ENCODE measurements at regions not wholly inside any gene's neighbourhood (a gene's known extent, or its start where the extent isn't known, plus 50 kb on each side); places are given as distances from the start of the nearest gene placed in this dataset.

DNA sequence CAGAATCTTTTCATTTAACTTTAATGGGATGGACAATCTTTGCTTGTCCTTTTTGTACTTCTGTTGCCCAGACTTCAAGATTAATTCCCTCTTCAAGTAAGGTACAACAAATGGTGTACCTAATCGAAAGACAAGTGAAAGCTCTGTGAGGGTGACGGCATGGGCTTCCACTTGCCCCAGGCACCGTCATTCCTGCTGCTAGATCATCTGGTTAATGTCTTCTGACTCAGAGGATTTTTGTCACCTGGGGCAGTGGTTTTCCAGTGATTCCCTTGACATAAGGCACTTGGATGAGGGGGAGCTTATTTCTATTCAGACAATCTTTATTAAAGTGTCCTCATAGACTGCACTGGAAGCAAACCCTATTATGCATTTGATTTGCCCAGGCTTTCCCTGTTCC lies 977.0 kb upstream of the AMELY start:
- H3K4me3 Mint-ChIP-seq, result no peak overlapping the region
- no peaks in the 10 kb centered on the region for H3K9me3 Mint-ChIP-seq
- no peaks in the 10 kb centered on the region for H3K36me3 Mint-ChIP-seq
- ATAC-seq (no peak), DNase-seq (ENCODE audit: low spot score) (no peak)
- H3K27me3 Mint-ChIP-seq, result peaks cover 0 to 4% of the 10 kb centered on the region in 2 donors
- H3K27ac Mint-ChIP-seq, result no peak overlapping the region
- no peaks in the 10 kb centered on the region for H3K4me1 Mint-ChIP-seq (ENCODE audit: low read depth in 2 of 2)

- ATAC-seq (no peak), DNase-seq (ENCODE audit: low spot score) (no peak)
- no peak overlapping the region for H3K27ac Mint-ChIP-seq
- H3K27me3 Mint-ChIP-seq, result no peaks in the 10 kb centered on the region
- no peaks in the 10 kb centered on the region for H3K36me3 Mint-ChIP-seq
- no peak overlapping the region for H3K4me3 Mint-ChIP-seq
- H3K4me1 Mint-ChIP-seq (ENCODE audit: low read depth in 2 of 2), result no peaks in the 10 kb centered on the region
- no peaks in the 10 kb centered on the region for H3K9me3 Mint-ChIP-seq
These were observed 970.1 kb upstream of the AMELY start for GRCh38 chrY:7881696-7882095.

GRCh38 chrY:7879245-7879644 lies 967.7 kb upstream of the AMELY start:
- Mint-ChIP-seq H3K36me3 (no peaks in the 10 kb centered on the region), H3K4me1 (ENCODE audit: low read depth in 2 of 2) (no peaks in the 10 kb centered on the region), H3K27me3 (no peaks in the 10 kb centered on the region), H3K27ac (no peak overlapping the region), H3K9me3 (no peaks in the 10 kb centered on the region), H3K4me3 (no peak overlapping the region)
- ATAC-seq, result no peak
- DNase-seq (ENCODE audit: low spot score), result no peak

DNA sequence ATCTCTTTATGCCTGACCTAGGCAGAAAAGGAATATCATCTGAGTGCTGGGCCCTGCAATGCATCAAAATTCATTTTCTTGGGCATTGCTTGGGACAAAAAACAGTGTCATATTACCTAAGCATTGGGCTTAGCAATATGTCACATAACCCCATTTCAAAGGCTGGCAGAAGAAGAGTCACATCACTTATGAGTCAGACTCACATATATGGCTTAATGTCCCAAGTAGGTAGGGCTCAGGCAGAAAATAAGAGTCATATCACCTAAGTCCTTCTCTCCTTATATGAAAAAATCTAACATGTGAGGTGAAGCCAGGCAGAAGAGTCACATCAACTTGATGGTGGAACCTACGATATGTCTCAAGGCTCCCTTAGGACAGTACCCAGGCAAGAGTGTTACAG lies 967.2 kb upstream of the AMELY start:
- DNase-seq (ENCODE audit: low spot score) (no peak), ATAC-seq (no peak)
- Mint-ChIP-seq H3K4me1 (ENCODE audit: low read depth in 2 of 2) (no peaks in the 10 kb centered on the region), H3K27ac (no peak overlapping the region), H3K36me3 (no peaks in the 10 kb centered on the region), H3K9me3 (no peaks in the 10 kb centered on the region), H3K27me3 (no peaks in the 10 kb centered on the region), H3K4me3 (no peak overlapping the region)

- no peaks in the 10 kb centered on the region for H3K36me3 Mint-ChIP-seq
- no peaks in the 10 kb centered on the region for H3K4me1 Mint-ChIP-seq (ENCODE audit: low read depth in 2 of 2)
- DNase-seq (ENCODE audit: low spot score), result no peak
- H3K27ac Mint-ChIP-seq, result no peak overlapping the region
- ATAC-seq, result no peak
- H3K9me3 Mint-ChIP-seq, result no peaks in the 10 kb centered on the region
- H3K4me3 Mint-ChIP-seq, result no peak overlapping the region
- no peaks in the 10 kb centered on the region for H3K27me3 Mint-ChIP-seq
These were observed 965.9 kb upstream of the AMELY start for GRCh38 chrY:7877458-7877857.

DNA sequence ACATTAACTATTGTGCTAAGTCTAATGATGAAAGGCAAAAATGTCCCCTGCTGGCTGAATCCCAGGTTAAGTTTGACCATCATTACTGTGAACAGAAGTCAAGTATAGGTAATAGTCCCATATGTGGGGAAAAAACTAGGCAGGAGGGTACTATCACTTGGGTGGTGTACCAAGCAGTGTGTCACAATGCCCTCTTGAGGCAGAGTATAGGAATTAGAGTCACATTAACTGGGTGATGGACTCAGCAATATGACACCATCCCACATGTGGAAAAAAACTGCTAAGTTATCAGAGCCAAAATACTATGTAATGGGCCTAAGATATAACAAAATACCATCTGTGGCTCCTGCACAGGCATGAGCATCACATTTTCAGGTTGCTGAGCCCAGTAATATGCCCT lies 962.5 kb upstream of the AMELY start:
- Mint-ChIP-seq H3K4me3 (no peak overlapping the region), H3K4me1 (ENCODE audit: low read depth in 2 of 2) (no peaks in the 10 kb centered on the region), H3K9me3 (no peaks in the 10 kb centered on the region), H3K36me3 (no peaks in the 10 kb centered on the region), H3K27ac (no peak overlapping the region), H3K27me3 (no peaks in the 10 kb centered on the region)
- ATAC-seq (no peak), DNase-seq (ENCODE audit: low spot score) (no peak)

- no peaks in the 10 kb centered on the region for H3K36me3 Mint-ChIP-seq
- H3K4me1 Mint-ChIP-seq (ENCODE audit: low read depth in 2 of 2), result no peaks in the 10 kb centered on the region
- ATAC-seq (no peak), DNase-seq (ENCODE audit: low spot score) (no peak)
- H3K9me3 Mint-ChIP-seq, result no peaks in the 10 kb centered on the region
- H3K4me3 Mint-ChIP-seq, result no peak overlapping the region
- no peak overlapping the region for H3K27ac Mint-ChIP-seq
- no peaks in the 10 kb centered on the region for H3K27me3 Mint-ChIP-seq
These were observed 959.9 kb upstream of the AMELY start for GRCh38 chrY:7871304-7871932.

DNA sequence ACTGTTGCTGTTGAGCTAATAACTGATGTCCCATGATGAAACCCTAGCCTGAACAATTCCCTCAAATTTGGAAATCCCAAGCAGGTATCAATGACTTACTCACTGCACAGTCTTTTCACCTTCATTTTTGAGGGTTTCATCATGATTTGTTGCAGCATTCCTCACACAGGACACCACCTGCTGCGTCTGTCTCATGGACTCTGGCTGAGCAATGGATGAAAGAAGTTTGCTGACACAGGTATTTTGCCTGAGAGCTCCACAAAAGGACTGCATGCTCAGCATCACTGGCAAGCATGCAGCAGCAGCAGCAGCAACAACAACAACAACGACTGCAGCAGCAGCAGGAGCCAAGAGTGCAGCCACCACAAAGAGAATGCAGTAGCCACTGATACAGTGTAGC lies 955.4 kb upstream of the AMELY start:
- no peaks in the 10 kb centered on the region for H3K36me3 Mint-ChIP-seq
- no peaks in the 10 kb centered on the region for H3K27me3 Mint-ChIP-seq
- DNase-seq (ENCODE audit: low spot score) (no peak), ATAC-seq (no peak)
- no peak overlapping the region for H3K27ac Mint-ChIP-seq
- H3K4me1 Mint-ChIP-seq (ENCODE audit: low read depth in 2 of 2), result no peaks in the 10 kb centered on the region
- no peaks in the 10 kb centered on the region for H3K9me3 Mint-ChIP-seq
- no peak overlapping the region for H3K4me3 Mint-ChIP-seq

DNA sequence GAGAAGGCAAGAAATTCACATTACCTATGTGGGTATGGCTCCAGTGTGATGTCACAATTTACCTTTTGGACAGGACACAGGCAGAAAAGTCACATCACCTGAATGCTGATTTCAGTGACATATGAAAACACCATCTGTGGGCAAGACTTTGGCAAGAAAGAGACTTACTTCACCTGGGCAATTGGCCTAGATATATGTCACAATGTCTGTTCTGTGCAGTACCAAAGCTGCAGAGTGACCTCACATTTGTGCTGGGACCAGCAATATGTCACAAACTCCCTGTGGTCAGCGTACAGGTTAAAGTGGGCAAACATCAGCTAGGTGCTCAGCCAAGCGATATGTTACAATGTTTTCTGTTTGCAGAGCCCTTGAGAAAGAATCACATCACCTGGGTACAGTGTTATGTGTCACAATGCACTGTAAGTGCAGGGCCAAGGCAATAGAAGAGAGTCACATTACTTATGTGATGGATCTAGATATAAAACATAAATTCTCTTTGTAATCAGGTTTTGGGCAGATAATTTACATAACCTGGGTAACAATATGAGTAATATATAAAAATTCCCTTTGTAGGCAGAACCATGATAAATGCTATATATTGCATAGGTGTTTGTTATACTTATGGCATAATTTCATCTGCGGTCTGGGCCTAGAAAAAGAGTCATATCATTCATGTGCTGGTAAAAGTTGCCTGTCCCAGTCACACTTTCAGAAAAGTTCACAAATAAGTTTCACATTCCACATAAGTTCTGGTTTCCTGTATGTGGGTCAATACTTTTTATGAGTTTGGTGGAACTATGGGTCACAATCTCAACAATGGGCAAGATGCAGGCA lies 949.4 kb upstream of the AMELY start:
- Mint-ChIP-seq H3K4me1 (ENCODE audit: low read depth in 2 of 2) (no peaks in the 10 kb centered on the region), H3K9me3 (no peaks in the 10 kb centered on the region), H3K4me3 (no peak overlapping the region), H3K36me3 (no peaks in the 10 kb centered on the region), H3K27me3 (no peaks in the 10 kb centered on the region), H3K27ac (no peak overlapping the region)
- ATAC-seq (no peak), DNase-seq (ENCODE audit: low spot score) (no peak)

DNA sequence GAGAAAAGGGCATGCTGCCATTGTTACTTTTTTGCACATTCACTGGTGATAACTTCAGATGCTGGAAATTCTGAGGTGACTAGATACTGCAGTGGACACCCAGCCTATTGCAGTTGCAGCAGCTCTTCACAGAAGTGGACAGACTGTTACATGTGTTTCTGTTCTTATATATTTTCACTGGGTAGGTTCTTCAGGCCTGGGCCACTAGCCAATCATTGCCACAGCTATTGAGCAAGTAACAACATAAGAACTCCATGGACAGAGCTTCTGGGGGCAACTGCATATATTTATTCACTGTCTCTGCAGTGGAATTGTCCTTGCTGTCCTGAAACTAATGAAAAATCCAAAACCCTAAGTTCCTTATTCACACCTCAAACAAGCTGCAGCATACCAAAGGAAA lies 938.6 kb upstream of the AMELY start:
- ATAC-seq, result no peak
- Mint-ChIP-seq H3K27ac (no peak overlapping the region), H3K4me3 (no peak overlapping the region), H3K36me3 (no peaks in the 10 kb centered on the region), H3K4me1 (ENCODE audit: low read depth in 2 of 2) (no peaks in the 10 kb centered on the region), H3K27me3 (no peaks in the 10 kb centered on the region), H3K9me3 (no peaks in the 10 kb centered on the region)
- no peak for DNase-seq (ENCODE audit: low spot score)

GRCh38 chrY:7845776-7846175 lies 934.2 kb upstream of the AMELY start:
- ATAC-seq (no peak), DNase-seq (ENCODE audit: low spot score) (no peak)
- Mint-ChIP-seq H3K36me3 (no peaks in the 10 kb centered on the region), H3K4me1 (ENCODE audit: low read depth in 2 of 2) (no peaks in the 10 kb centered on the region), H3K27me3 (peaks cover 0 to 8% of the 10 kb centered on the region in 2 donors), H3K27ac (no peak overlapping the region), H3K9me3 (no peaks in the 10 kb centered on the region), H3K4me3 (no peak overlapping the region)

DNA sequence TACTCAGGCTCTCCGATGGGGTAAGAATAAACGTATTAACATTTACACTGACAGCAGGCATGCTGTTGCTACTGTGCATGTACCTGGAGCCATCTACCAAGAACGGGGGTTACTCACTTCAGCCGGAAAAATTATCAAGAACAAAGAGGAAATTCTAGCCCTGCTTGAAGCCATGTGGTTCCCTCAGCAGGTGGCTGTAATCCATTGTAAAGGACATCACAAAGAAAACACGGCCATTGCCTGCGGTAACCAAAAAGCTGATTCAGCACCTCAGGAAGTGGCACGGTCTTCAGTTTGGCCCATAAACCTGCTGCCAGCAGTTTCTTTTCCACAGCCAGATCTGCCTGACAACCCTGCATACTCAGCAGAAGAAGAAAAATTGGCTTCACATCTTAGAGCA lies 925.5 kb upstream of the AMELY start:
- DNase-seq (ENCODE audit: low spot score) (no peak), ATAC-seq (no peak)
- no peak overlapping the region for H3K27ac Mint-ChIP-seq
- H3K27me3 Mint-ChIP-seq, result peaks cover 0 to 8% of the 10 kb centered on the region in 2 donors
- no peak overlapping the region for H3K4me3 Mint-ChIP-seq
- H3K36me3 Mint-ChIP-seq, result no peaks in the 10 kb centered on the region
- no peaks in the 10 kb centered on the region for H3K9me3 Mint-ChIP-seq
- no peaks in the 10 kb centered on the region for H3K4me1 Mint-ChIP-seq (ENCODE audit: low read depth in 2 of 2)

- ATAC-seq, result no peak
- no peak for DNase-seq (ENCODE audit: low spot score)
- H3K27ac Mint-ChIP-seq, result no peak overlapping the region
- H3K27me3 Mint-ChIP-seq, result peaks cover 0 to 4% of the 10 kb centered on the region in 2 donors
- H3K36me3 Mint-ChIP-seq, result no peaks in the 10 kb centered on the region
- no peaks in the 10 kb centered on the region for H3K9me3 Mint-ChIP-seq
- H3K4me1 Mint-ChIP-seq (ENCODE audit: low read depth in 2 of 2), result no peaks in the 10 kb centered on the region
- H3K4me3 Mint-ChIP-seq, result no peak overlapping the region
These were observed 924.8 kb upstream of the AMELY start for GRCh38 chrY:7836366-7836765.

DNA sequence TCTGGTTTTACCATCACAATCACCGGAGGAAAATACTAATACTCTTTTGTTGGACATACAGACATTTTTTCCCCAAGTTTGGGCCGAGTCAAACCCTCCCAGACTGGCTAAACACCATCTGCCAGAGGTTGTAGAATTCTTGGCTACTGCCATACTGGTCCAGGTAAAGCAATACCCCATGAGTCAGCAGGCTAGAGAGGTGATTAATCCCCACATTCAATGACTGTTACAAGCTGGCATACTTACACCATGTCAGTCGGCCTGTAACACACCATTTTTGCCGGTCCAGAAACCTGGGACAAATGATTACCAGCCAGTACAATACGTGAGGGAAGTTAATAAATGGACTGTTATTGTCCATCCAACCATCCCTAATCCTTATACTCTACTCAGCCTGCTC lies 923.9 kb upstream of the AMELY start:
- ATAC-seq (no peak), DNase-seq (ENCODE audit: low spot score) (no peak)
- Mint-ChIP-seq H3K27me3 (no peaks in the 10 kb centered on the region), H3K36me3 (no peaks in the 10 kb centered on the region), H3K4me1 (ENCODE audit: low read depth in 2 of 2) (no peaks in the 10 kb centered on the region), H3K27ac (no peak overlapping the region), H3K4me3 (no peak overlapping the region), H3K9me3 (no peaks in the 10 kb centered on the region)

DNA sequence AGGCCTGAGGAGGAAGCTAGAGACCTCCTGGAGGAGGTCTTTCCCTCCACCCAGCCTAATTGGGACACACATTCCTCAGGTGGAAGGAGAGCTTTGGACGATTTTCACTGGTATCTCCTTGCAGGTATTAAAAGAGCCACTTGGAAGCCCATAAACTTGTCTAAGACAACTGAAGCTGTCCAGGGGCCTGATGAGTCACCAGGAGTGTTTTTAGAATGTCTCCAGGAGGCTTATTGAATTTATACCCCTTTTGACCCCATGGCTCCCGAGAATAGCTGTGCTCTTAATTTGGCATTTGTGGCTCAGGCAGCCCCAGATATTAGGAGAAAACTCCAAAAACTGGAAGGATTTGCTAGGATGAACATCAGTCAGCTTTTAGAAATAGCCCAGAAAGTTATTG lies 922.7 kb upstream of the AMELY start:
- no peaks in the 10 kb centered on the region for H3K9me3 Mint-ChIP-seq
- ATAC-seq (no peak), DNase-seq (ENCODE audit: low spot score) (no peak)
- H3K4me3 Mint-ChIP-seq, result no peak overlapping the region
- no peaks in the 10 kb centered on the region for H3K36me3 Mint-ChIP-seq
- H3K27me3 Mint-ChIP-seq, result no peaks in the 10 kb centered on the region
- H3K4me1 Mint-ChIP-seq (ENCODE audit: low read depth in 2 of 2), result no peaks in the 10 kb centered on the region
- no peak overlapping the region for H3K27ac Mint-ChIP-seq

Data from natural killer cell treated with Interleukin-12 subunit alpha and Interleukin-12 subunit beta and Interleukin-15 and Interleukin-18, amount 100 ng/mL, for 72 hours (primary cell).